Vagina (tissue), 2 donors: ENCODE measurements at regions not wholly inside any gene's neighbourhood (a gene's known extent, or its start where the extent isn't known, plus 50 kb on each side); places are given as distances from the start of the nearest gene placed in this dataset.

Experiments
- CTCF ChIP-seq, 3 experiments: fragments of 450-650 bp in 2 of 3; fragments of 200-600 bp in 1 of 3; sonication (generic) in 1 of 3; IDR thresholded peaks; one replicate each; pipeline ENCODE4 v1.5.1; 2017 to 2019; ENCODE audit warnings: antibody characterized with exemption in 3 of 3, mild to moderate bottlenecking in 2 of 3, moderate library complexity in 2 of 3
- POLR2A ChIP-seq, 2 donors: fragments of 450-650 bp; IDR thresholded peaks; one replicate each; pipeline ENCODE4 v1.6.1; 2017; ENCODE audit warnings: antibody characterized with exemption in 2 of 2, mild to moderate bottlenecking in 2 of 2, moderate library complexity in 2 of 2
- POLR2AphosphoS5 ChIP-seq, 2 donors: sonication (generic); formaldehyde crosslinking; IDR thresholded peaks; one replicate each; pipeline ENCODE4 v1.9.0; 2017; ENCODE audit warnings: antibody characterized with exemption in 2 of 2, mild to moderate bottlenecking in 2 of 2, low read depth in 1 of 2; ENCODE audit not compliant: insufficient read depth in 1 of 2

GRCh38 chrX:7225338-7225737 is 77.4 kb upstream of the PUDP start:
- no peak for TF ChIP-seq CTCF (IDR thresholded peaks at IDR 0.05)
- no peak for TF ChIP-seq POLR2A (IDR thresholded peaks at IDR 0.05)
- TF ChIP-seq POLR2AphosphoS5 (IDR thresholded peaks at IDR 0.05; ENCODE audit: insufficient read depth in 1 of 2, low read depth in 1 of 2) = no peak
